ENCODE measurements at regions not wholly inside any gene's neighbourhood (a gene's known extent, or its start where the extent isn't known, plus 50 kb on each side); places are given as distances from the start of the nearest gene placed in this dataset.
"Not testable (repeated sequence)": the region's sequence is repeated elsewhere in the genome, so short reads cannot be mapped to it uniquely, and the experiment has no call there.

DNA sequence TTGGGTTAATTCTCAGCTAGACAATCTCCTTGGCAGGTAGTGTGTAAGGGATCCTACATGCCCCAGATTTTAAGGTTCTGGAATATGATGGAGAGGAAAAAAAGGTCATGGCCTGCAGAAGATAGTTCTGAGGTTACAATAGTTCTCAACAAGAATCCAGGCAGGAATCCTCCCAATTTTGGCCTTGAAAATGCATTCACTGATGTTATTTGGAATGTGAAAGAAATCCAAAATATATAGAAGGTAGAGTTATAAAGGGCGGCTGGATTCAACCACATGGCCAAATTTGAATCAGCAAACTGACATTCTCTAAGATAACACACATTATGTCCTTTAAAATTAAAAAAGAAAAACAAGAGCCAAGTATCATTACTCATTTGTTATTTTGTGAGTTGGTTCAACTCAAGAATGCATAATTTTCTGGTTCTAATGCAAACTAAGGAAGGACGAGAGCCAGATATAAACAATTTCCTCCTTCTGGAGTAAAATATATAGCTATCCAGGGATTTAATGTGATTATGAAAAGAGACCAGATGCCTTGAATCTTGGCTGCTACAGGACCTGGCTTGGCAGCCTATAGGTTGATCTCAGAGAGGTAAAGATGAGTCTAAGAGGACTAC, 177.0 kb upstream of the G2E3 start:
- no peak for DNase-seq

DNA sequence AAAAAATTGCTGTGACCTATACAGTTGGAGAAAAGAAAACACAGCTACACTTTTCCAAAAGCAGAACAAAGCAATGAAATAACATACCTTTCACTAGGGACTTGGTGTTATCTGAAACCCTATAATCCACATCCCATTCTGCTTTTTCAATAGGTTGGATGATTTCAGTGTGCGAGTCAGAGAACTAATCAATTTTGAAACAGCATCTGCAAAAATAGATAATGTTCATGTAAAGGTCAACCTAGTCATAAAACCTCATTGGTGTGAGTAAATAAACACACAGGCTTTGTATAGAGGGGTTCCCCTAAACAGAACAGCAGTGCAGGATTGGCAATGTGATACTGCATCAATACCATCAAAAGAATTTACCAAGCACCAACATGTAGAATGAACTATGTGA, 173.0 kb upstream of the G2E3 start:
- DNase-seq: no peak

DNA sequence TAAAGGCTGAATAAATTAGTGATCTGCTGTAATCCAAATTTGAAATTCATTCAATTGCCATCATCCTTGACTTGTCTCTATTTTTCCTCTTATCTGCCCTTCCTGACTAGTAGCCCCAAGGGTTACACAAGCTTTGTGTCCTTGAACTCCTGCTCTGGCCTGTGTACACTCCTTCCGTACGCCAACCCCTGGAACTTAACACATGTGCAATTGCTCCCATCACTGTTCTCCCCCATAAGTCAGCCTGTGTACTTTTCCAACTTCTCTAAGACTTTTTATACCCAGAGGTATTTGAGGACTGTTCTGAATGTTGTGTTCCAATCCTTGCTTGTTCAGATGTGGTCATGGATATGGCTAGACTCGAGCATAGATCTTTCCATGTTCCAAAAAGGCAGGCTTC, 171.1 kb upstream of the G2E3 start:
- DNase-seq: no peak

DNA sequence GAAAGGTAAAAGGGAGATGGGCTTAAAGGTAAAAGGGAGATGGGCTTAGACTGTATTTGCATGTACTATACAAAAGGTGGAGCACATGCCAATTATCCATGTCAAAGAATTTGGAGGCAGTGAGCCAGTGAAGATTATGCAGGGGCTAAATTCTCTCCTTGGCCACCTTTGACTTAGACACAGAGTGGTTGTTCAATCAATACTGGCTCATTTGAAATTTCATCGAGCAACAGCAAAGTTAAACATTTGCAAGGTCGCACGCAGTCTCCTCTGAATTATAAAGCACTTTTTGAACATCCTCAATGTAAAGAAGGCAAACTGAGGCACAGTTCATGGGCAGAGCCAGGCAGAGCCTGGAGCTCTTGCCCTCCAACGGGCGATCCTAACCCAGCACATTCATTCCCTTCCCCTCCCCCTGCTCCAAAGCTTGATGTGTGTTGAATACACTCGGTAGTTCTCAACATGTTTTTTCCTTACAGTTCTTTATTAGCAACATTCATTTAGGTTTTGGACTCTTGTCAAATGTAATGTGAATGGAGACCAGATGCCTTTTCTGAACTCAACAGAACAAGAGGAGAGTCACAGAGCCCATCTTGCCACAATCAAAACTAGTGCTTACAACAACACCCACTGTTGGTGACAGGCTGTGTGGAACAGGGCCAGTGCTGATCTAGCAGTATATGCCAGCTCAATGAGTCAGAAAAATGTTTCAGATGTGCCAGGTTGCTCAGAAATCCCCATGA, 169.7 kb upstream of the G2E3 start:
- no peak for DNase-seq

DNA sequence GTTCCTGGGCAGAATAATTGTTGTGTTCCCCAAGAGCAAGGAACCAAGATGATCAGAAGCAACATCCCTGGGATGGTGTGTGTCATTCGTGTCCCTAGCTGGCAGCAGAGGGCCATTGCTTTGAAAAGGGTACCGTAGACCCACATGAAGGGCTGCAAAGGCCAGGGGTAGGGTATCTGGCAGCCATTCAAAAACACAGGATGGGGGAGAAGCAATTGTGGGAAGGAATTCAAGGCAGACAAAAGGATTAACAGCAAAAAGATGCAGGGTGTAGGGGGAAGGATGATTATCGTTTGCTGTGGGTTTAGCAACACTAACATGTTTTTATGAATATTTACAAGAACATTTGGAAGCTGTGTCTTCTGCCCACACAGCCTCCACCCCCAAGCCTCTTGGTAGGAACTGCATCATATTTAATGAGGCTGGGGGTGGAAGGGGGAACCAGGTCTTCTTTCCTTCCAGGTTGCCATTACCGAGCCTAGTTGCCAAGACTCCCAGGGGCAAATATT, 169.0 kb upstream of the G2E3 start:
- DNase-seq: no peak

DNA sequence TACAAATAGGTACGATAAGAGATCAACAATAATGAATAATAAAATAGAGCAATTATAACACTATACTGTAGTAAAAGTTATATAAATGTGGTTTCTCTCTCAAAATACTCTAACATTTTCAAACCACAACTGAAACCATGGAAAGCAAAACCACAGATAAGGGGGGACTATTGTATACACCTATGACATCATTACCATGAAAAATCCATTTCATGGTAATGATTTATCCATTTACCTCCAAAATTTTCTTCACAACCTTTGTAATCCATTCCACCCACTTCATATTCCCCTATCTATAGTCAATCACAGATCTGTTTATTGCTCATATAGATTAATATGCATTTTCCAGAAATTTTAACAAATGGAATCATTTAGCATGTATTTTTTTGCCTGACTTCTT, 163.9 kb upstream of the G2E3 start:
- DNase-seq: no peak

DNA sequence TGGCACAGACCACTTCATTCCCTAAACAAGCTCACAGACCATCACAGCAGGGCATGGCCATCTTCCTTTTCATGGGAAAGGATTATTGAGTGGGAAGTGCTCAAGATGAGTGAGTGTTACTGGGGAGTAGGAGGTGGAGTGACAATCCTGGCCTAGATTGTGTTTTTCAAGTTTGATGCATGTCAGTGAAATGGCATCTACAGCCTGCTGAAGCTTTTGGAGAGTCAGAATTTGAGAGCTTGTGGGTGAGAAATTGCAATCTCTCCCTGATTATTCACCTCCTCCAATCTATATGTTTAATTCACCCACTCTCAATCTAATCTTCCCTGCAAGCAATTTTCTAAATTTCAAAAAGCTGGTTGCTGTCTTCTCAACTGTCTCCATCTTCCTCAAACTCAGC, 156.1 kb upstream of the G2E3 start:
- no peak for DNase-seq

DNA sequence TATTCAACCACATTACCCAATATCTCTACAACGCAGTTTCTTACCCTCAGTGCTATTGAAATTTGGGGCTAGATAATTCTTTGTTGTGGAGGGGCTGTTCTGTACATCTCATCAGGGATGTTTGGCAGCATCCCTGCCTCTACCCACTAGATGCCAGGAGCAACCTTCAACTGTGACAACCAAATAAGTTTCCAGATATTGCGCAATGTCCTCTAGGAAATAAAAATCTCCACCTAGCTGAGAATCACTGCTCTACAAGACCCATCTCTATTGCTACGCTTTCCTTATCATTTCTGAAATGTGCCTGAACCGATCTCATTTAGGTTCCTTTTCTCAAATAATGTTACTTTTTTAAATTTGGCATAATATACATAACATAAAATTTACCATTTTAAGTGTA, 155.2 kb upstream of the G2E3 start:
- no peak for DNase-seq

DNA sequence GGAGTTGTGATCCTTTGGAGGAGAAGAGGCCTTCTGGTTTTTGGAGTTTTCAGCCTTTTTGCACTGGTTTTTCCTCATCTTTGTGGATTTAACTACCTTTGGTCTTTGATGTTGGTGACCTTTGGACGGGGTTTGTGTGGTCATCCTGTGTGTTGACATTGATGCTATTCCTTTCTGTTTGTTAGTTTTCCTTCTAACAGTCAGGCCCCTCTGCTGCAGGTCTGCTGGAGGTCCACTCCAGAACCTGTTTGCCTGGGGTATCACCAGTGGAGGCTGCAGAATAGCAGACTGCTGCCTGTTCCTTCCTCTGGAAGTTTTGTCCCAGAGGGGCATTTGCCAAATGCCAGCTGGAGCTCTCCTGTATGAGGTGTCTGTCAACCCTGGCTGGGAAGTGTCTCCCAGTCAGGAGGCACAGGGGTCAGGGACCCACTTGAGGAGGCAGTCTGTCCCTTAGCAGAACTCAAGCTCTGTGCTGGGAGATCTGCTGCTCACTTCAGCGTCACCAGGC, 149.4 kb upstream of the G2E3 start:
- DNase-seq: not testable (repeated sequence)

DNA sequence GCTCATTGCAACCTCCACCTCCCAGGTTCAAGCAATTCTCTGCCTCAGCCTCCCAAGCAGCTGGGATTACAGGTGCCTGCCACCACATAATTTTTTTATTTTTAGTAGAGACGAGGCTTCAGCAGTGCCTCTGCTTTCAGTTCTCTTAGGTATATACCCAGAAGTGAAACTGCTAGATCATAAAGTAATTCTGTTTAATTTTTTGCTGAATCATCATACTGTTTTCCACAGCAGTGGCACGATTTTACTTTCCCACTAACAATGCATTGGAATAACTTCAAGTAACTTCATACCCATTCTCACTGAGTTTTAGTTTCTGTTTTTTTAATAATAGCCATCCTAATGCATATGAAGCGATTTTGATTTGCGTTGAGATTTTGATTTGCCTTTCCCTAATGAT, 148.0 kb upstream of the G2E3 start:
- no peak for DNase-seq

DNA sequence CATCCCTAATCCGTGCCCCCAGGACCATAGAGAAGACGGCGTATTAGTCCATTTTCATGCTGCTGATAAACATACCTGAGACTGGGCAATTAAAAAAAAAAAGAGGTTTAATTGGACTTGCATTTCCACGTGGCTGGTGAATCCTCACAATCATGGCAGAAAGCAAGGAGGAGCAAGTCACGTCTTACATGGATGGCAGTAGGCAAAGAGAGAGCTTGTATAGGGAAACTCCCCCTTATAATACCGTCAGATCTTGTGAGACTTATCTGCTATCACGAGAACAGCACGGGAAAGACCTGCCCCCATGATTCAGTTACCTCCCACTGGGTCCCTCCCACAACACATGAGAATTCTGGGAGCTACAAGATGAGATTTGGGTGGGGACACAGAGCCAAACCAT, 145.8 kb upstream of the G2E3 start:
- DNase-seq: not testable (repeated sequence)

DNA sequence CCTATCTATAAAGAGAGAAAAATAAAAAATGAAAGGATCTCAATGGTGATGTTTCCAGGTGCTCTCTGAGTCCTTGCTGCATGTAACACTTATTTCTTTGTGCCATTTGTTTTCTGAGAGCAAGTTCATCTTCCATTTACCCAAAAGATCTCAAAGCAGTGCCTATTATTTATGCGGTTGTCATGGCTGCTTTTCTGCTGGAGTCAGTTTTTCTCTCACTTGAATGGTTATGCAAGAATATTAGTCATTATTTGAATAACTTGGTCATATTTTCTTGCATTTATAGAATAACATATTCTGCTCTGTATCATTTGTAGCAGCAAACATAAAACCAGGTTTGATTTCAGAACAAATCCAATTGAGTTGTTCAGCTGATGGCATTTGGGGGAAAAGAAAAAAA, 141.8 kb upstream of the G2E3 start:
- no peak for DNase-seq

DNA sequence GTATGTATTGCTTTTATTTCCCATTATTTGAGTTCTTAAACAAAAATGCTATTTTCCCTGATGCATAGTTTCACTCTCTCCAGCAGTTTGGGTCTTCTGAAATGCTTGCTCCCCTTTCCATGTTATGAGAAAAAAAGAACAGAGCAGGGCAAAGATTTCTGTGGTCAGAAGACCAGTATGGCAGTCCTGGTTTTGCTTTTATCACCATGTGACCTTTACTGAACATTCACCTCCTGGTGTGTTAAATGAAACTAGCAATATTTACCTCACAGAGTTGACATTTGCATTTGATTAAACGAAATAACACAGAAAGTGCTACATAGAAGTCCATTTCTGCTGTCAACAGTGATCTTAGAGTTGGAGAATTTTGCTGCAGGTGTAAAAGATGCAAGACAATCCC, 141.0 kb upstream of the G2E3 start:
- no peak for DNase-seq

DNA sequence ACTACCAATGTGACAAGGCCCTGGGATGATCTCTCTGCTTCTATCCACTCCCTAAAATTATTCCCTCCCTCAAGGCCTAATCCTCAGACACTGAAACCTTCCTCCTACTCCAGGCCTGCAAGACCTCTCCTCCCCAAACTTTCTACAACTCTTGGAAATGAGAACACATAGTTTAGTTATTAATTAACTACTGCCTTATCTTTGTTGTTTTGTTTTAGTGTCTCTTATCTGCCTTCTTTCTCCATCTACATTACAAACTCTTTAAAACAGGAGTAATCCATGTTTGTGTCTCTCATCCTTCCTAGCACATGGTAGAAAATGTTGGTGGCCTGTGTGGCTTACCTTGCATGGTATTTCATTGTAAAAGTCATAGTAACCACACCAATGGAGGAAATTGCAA, 139.9 kb upstream of the G2E3 start:
- DNase-seq: no peak

DNA sequence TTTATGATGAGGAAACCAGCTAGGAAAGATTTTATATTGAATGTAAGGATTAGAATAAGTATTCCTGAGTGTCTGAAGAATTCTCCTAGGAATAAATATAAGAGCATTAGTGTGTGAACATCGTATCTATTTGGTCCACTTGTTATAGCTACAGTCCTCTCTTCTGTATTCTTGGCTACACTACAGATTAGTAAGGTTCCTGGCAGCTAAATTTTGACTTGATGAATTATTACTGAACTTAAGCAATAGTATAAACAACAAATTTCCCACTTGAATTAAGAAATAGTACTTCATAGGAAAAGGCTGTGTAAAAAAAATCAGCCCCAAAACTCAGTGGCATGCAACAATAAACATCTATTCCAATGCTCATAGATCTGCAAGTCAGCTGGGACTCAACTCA, 138.4 kb upstream of the G2E3 start:
- DNase-seq: no peak

DNA sequence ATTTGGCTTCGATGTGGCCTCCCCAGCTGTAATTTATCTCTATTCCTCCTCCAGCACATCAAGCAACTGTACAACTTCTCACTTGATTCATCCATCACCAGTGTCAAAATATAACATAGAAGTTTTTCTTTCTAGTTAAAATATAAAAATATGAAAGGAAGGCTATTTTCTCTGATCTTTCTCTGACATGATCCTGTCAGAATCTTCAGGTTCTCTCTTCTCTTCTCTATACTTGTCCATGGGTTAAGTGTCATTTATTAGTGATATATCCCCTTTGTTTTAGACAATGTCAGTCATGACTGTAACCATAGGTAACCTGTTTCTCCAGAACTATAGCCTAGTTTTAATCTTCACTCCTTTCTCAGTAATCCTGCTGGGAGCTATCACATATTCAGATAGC, 132.5 kb upstream of the G2E3 start:
- DNase-seq: no peak

DNA sequence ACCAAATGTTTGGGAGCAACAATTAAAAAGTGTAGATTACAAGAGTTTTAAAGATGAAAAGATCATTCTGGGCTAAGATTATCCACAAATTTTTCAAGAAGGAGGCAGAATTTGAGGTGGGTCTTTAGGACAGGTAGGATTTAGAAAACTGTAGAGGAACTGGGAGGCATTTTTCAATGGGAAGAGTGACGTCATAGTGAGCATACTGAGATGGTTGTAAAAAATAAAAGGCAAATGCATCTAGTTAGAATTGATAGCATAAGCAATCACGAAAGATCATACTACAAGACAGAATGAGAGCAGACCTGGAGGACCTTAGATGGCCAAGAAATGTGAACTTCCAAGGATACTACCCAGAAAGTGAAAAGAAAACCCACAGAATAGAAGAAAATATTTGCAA, 131.6 kb upstream of the G2E3 start:
- DNase-seq: no peak

DNA sequence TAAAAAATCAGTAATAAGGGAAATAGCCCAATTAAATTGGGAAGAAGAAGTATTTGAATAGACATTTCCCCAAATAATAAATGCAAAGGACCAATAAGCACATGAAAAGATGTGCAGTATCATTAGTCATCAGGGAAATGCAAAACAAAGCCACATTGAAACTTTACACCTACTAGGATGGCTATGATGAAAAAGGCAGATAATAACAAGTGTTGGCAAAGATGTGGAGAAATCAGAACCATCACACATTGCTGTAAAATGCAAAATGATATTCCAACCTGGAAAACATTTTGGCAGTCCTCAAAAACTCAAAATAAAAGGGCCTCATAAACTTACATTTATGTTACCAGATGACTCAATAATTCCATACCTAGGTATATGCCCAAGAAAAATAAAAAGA, 131.1 kb upstream of the G2E3 start:
- no peak for DNase-seq

DNA sequence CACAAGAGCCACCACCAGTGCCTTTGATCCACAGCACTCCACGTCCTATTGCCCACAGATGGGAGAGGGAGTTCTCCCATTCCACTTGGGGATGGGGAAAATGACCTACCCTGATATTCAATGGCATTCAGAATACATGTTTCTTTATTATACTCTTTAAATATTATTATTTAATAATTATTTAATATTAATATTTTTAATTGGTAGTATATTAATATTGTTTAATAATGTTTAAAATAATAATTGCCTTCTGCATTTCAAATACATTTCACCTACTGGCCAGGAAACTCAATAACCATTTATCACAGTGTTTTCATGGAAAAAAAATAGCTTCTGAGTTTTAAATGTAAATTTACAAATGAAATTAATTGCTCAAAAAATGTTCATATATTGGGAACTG, 127.4 kb upstream of the G2E3 start:
- no peak for DNase-seq

DNA sequence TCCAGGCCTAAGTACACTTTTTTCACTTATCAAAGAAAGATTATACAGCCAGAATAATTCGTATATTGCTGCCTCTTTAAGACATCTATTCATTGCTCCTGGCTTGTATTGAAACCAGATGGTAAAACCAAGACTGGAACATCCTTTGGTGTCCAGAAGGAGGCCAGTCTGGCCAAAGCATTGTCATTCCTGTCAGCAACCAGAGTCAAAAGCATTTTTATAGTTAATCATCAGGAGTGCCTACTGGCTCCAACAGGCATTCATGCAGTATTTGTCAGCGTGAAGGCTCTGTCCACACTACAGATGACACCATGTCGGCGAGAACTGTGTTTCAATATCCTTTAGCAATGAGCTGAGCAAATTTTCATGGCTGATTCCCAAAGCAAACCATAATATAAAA, 118.0 kb upstream of the G2E3 start:
- DNase-seq: no peak

DNA sequence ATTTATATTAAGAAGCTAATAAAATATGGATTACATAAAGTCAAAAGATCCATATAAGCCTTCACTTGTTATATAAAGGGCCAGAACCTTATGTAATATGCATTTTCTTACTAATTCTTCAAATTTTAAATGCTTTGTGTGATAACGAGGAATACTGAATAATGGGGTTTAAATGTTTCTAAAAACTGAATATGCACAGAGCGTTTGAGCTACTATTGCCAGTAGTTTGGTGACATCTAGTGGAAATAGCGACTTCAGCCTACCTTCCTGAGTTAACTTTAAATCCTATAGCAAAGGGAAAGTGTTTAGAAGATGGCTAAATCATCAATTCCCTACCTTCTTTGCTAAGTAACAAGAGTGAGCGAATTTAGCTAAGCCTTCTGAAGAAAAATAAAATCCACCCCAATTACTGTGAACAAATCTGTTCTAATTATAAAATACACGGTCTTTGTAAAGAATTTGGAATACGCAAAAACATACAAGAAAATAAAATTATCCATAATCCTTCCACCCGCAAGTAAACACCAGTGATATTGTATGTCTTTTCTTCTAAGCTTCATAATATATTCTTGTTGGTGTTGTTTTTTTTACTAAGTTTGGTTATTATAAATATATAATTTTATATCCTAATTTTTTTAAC, 115.5 kb upstream of the G2E3 start:
- DNase-seq: no peak

DNA sequence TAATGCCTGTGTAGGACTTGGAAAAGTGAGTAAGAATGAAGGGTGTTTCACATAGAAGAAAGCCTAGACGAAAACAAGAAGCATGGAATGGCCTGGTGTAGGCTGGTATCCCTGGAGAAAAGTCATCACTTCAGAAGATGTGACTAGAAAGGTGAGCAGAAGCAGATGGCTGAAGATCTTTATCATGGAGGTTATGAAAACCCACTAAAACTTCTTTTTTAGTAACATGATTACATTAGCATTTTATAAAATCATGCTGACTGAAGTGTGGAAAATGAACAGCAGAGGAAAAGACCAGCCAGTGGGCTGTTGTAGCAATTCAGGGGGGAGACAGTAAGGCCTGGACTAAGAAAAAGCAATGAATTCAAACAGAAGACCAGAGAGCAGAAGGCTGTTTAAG, 114.5 kb upstream of the G2E3 start:
- no peak for DNase-seq

DNA sequence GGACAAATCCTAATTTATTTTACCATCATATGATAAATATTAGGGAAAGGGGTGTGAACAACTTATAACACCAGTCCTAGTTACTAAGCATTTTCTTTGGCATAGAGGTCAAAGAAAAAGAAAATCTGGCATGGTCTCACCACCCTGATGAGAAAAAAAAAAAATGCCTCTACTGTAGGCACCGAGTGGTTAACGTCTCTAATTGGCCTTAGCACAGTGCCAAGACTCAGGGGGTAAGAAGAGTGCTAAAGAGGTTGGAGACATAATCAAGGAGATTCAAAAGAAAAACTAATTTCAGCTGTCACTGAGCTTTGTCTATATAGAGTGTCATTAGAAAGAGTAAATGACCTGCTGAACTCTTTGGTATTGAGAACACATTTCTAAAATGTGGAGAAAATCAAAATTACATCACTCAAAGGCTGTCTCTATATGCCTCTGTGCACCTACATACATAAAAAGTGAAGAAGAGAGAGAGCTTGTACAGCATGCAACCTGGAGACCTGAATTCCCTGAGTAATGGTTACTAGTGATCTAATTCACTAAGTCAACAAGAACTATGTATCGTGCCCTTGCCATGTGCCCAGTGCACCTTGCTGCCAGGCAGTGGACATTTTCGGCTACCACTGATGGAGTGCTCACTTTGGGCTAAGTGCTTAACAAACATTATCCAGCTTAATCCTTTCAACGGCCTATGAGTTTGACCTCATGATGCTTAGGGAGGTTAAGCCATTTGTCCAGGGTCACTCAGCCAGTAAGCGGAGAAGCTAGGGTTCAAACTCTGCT, 113.8 kb upstream of the G2E3 start:
- DNase-seq: no peak

All from CD4-positive, alpha-beta T cell treated with Interleukin-12 subunit alpha and Interleukin-12 subunit beta, for 1 hour (primary cell).